ENCODE measurements at regions not wholly inside any gene's neighbourhood (a gene's known extent, or its start where the extent isn't known, plus 50 kb on each side); places are given as distances from the start of the nearest gene placed in this dataset.

DNA sequence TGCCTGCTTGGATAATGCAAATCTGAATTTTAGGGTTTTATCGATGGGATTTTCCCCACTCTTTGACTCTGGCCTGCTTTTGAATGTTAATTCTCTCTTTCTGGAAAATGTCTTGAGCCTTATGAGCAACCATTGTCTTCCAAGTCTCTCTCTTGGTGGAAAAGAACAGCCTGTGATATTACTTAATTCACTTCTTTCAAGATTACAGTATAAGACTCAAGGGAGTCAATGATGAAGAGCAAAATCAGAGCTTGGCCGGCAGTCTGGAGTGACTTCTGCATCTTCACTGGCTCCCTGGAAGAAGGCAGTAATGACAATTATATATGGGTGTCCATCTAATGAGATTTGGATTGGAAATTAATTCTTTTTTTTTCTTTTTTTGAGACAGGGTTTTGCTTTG lies 122.9 kb upstream of the ZEB2 start:
- no peaks in the 10 kb centered on the region for H3K4me1 ChIP-seq (ENCODE audit: control insufficient read depth in 1 of 2, insufficient read depth in 2 of 2, low read length in 2 of 2)
- CTCF ChIA-PET = no interaction called here
- H4K20me1 ChIP-seq (ENCODE audit: insufficient read depth) = no peaks in the 10 kb centered on the region
- no peak overlapping the region for H2AFZ ChIP-seq (ENCODE audit: low read depth, low read length, poor library complexity, severe bottlenecking)
- no peaks in the 10 kb centered on the region for H3K9me2 ChIP-seq (ENCODE audit: insufficient read depth)
- POLR2A ChIA-PET = no interaction called here
- no peaks in the 10 kb centered on the region for H3K36me3 ChIP-seq (ENCODE audit: control insufficient read depth in 1 of 2, insufficient read depth in 2 of 2, low read length in 2 of 2)
- no peaks in the 10 kb centered on the region for H3K9me3 ChIP-seq (ENCODE audit: control insufficient read depth in 1 of 2, insufficient read depth in 1 of 2, low read depth in 1 of 2, low read length in 2 of 2)
- no peak overlapping the region for H3K4me2 ChIP-seq (ENCODE audit: low read length)
- no peak overlapping the region for H3K27ac ChIP-seq (ENCODE audit: low read depth, low read length)
- intact Hi-C loops (cut with micrococcal nuclease) = no loop called here
- DNase-seq (ENCODE audit: low read depth, low spot score) (no peak), ATAC-seq (no peak)
- TF ChIP-seq FOSL1 (IDR thresholded peaks at IDR 0.05; ENCODE audit: low read depth) = no peak
- no peak for TF ChIP-seq RAD21 (IDR thresholded peaks at IDR 0.05; ENCODE audit: low read depth)
- TF ChIP-seq SP1 (IDR thresholded peaks at IDR 0.05; ENCODE audit: low read depth) = no peak
- no peak for TF ChIP-seq REST (IDR thresholded peaks at IDR 0.05; ENCODE audit: low read depth)
- TF ChIP-seq, protein P1, sequence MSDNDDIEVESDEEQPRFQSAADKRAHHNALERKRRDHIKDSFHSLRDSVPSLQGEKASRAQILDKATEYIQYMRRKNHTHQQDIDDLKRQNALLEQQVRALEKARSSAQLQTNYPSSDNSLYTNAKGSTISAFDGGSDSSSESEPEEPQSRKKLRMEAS (IDR thresholded peaks at IDR 0.05) = no peak
- TF ChIP-seq ZNF274 (IDR thresholded peaks at IDR 0.05; ENCODE audit: low read depth, low read length) = no peak
- TF ChIP-seq CBX3 (IDR thresholded peaks at IDR 0.05; ENCODE audit: low read depth) = no peak
- no peak for TF ChIP-seq TCF7L2 (IDR thresholded peaks at IDR 0.05; ENCODE audit: borderline replicate concordance, extremely low read depth, insufficient read depth, insufficient read length)
- TF ChIP-seq, protein P2, sequence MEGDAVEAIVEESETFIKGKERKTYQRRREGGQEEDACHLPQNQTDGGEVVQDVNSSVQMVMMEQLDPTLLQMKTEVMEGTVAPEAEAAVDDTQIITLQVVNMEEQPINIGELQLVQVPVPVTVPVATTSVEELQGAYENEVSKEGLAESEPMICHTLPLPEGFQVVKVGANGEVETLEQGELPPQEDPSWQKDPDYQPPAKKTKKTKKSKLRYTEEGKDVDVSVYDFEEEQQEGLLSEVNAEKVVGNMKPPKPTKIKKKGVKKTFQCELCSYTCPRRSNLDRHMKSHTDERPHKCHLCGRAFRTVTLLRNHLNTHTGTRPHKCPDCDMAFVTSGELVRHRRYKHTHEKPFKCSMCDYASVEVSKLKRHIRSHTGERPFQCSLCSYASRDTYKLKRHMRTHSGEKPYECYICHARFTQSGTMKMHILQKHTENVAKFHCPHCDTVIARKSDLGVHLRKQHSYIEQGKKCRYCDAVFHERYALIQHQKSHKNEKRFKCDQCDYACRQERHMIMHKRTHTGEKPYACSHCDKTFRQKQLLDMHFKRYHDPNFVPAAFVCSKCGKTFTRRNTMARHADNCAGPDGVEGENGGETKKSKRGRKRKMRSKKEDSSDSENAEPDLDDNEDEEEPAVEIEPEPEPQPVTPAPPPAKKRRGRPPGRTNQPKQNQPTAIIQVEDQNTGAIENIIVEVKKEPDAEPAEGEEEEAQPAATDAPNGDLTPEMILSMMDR (IDR thresholded peaks at IDR 0.05 in 2 of 3, conservative IDR thresholded peaks at IDR 0.05 in 1 of 3; ENCODE audit: borderline replicate concordance in 1 of 3, insufficient read depth in 1 of 3, low read depth in 2 of 3, low read length in 2 of 3) = no peak
- TF ChIP-seq, protein P3, sequence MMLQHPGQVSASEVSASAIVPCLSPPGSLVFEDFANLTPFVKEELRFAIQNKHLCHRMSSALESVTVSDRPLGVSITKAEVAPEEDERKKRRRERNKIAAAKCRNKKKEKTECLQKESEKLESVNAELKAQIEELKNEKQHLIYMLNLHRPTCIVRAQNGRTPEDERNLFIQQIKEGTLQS (IDR thresholded peaks at IDR 0.05) = no peak
- TF ChIP-seq EGR1 (IDR thresholded peaks at IDR 0.05; ENCODE audit: low read depth) = no peak
- no peak for TF ChIP-seq SRF (IDR thresholded peaks at IDR 0.05; ENCODE audit: low read depth)
- TF ChIP-seq, protein P4, sequence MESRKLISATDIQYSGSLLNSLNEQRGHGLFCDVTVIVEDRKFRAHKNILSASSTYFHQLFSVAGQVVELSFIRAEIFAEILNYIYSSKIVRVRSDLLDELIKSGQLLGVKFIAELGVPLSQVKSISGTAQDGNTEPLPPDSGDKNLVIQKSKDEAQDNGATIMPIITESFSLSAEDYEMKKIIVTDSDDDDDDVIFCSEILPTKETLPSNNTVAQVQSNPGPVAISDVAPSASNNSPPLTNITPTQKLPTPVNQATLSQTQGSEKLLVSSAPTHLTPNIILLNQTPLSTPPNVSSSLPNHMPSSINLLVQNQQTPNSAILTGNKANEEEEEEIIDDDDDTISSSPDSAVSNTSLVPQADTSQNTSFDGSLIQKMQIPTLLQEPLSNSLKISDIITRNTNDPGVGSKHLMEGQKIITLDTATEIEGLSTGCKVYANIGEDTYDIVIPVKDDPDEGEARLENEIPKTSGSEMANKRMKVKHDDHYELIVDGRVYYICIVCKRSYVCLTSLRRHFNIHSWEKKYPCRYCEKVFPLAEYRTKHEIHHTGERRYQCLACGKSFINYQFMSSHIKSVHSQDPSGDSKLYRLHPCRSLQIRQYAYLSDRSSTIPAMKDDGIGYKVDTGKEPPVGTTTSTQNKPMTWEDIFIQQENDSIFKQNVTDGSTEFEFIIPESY (IDR thresholded peaks at IDR 0.05; ENCODE audit: extremely low read depth, insufficient replicate concordance, low read length) = no peak
- TF ChIP-seq POLR2AphosphoS5 (IDR thresholded peaks at IDR 0.05; ENCODE audit: low read depth, low read length) = no peak
- no peak for TF ChIP-seq SIN3A (IDR thresholded peaks at IDR 0.05; ENCODE audit: low read depth)
- TF ChIP-seq ELF1 (IDR thresholded peaks at IDR 0.05; ENCODE audit: borderline replicate concordance, low read depth) = no peak
- no peak overlapping the region for H3K9ac ChIP-seq (ENCODE audit: low read length)
- no TSS peak for BruUV-seq (replicated peaks)
- H3K27me3 ChIP-seq (ENCODE audit: insufficient read depth, low read length) = no peaks in the 10 kb centered on the region
- RAD21 ChIA-PET (ENCODE audit: low non-redundant PET in 1 of 2, low total read pairs in 2 of 2, uncharacterized antibody in 2 of 2, unreplicated experiment in 2 of 2) = no interaction called here
- no peak overlapping the region for H3K4me3 ChIP-seq (replicated peaks in 1 of 2; ENCODE audit: low read depth in 1 of 2, low read length in 2 of 2)
- H3K79me2 ChIP-seq (ENCODE audit: insufficient read depth, low read length) = no peaks in the 10 kb centered on the region
